PC-9 (cell line): ENCODE measurements at regions not wholly inside any gene's neighbourhood (a gene's known extent, or its start where the extent isn't known, plus 50 kb on each side); places are given as distances from the start of the nearest gene placed in this dataset.

ENCODE experiments used
- EZH2 ChIP-seq: fragments of 200-600 bp; sonication (generic); IDR thresholded peaks from 2 replicates; pipeline ENCODE4 v1.8.0; 2017; ENCODE audit warnings: antibody characterized with exemption, low read depth
- TF ChIP-seq, protein P1 (sequence below): fragments of 200-600 bp; sonication (generic); conservative IDR thresholded peaks from 2 replicates; pipeline ENCODE4 v1.6.1; 2017; ENCODE audit warnings: mixed run types, antibody characterized with exemption, mild to moderate bottlenecking, moderate library complexity

DNA sequence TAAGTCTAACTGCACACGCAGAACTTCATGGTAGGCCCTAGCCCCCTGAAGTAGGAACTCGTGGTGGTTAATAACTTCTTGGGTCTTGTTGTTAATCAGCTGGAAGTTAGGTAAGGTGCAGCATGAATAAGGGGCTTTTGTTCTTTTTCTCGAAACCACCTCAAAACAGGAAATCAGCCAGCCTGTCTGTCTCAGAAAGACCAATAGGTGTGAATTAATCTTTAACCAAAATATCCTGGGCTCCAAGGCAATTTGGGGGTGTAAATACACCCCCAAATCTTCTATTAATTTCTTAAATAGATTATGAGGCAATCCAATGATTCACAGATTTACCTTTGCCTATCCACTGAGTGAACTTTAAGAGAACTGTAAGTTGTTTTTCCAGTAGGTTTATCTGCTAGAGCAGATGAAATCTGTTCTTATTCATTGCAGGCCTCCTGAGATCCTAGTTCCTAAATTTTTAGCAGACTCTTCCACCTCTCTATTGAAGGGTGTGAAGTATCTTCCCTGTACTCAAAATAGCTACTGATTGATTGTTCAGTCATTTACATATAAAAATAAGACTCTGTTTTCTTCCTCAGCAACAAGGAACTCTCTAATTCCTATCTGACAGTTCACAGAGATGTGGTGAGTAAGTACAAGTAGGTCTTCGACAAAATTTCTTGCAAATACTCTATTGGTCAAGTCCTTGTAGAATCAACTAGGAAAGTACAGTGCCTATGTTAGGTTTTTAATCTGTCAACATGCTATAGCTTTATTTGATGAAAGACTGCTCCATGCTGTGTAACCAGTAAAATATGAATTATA lies 427.1 kb upstream of the NOX3 start:
- TF ChIP-seq, protein P1, sequence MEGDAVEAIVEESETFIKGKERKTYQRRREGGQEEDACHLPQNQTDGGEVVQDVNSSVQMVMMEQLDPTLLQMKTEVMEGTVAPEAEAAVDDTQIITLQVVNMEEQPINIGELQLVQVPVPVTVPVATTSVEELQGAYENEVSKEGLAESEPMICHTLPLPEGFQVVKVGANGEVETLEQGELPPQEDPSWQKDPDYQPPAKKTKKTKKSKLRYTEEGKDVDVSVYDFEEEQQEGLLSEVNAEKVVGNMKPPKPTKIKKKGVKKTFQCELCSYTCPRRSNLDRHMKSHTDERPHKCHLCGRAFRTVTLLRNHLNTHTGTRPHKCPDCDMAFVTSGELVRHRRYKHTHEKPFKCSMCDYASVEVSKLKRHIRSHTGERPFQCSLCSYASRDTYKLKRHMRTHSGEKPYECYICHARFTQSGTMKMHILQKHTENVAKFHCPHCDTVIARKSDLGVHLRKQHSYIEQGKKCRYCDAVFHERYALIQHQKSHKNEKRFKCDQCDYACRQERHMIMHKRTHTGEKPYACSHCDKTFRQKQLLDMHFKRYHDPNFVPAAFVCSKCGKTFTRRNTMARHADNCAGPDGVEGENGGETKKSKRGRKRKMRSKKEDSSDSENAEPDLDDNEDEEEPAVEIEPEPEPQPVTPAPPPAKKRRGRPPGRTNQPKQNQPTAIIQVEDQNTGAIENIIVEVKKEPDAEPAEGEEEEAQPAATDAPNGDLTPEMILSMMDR: no peak
- TF ChIP-seq EZH2: no peak
